HEK293T (cell line): ENCODE measurements at regions not wholly inside any gene's neighbourhood (a gene's known extent, or its start where the extent isn't known, plus 50 kb on each side); places are given as distances from the start of the nearest gene placed in this dataset.

Experiments
- FOXA1 ChIP-seq: fragments of 450-650 bp; IDR thresholded peaks from 2 replicates; pipeline ENCODE4 v1.6.1; 2016; ENCODE audit warnings: mild to moderate bottlenecking
- FOXK2 ChIP-seq: fragments of 450-650 bp; IDR thresholded peaks from 2 replicates; pipeline ENCODE4 v1.6.1; 2016; ENCODE audit warnings: mild to moderate bottlenecking
- FOXM1 ChIP-seq: fragments of 450-650 bp; IDR thresholded peaks from 2 replicates; pipeline ENCODE4 v1.6.1; 2017; ENCODE audit warnings: mild to moderate bottlenecking, borderline replicate concordance
- HDGF ChIP-seq: fragments of 450-650 bp; IDR thresholded peaks from 2 replicates; pipeline ENCODE4 v1.6.1; 2017; ENCODE audit warnings: antibody characterized with exemption, borderline replicate concordance
- NFRKB ChIP-seq: fragments of 450-650 bp; IDR thresholded peaks from 2 replicates; pipeline ENCODE4 v1.6.1; 2016; ENCODE audit warnings: mild to moderate bottlenecking, moderate library complexity
- SP1 ChIP-seq: fragments of 450-650 bp; IDR thresholded peaks from 2 replicates; pipeline ENCODE4 v1.6.1; 2017
- TARDBP ChIP-seq: fragments of 450-650 bp; IDR thresholded peaks from 2 replicates; pipeline ENCODE4 v1.6.1; 2016

DNA sequence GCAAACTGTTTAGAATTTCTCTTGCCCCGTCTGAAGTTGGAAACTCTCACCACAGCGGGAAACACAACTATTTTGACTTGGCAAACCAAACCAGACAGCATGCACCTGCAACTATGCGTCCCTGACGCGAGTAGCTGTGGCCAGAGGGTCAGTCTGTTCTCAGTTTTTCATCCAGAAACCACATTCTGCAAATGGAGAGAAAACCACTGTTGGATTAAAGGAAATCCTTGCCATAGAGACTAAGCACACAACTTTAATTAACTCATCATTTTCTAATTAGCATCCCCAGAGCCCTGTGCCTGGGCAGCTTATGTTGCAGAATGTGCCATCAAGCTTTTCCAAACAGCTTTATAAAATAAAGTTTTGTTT is 415.7 kb upstream of the TCF4 start:
- TF ChIP-seq TARDBP (no peak), FOXA1 (no peak), SP1 (no peak), FOXM1 (no peak), FOXK2 (no peak), HDGF (no peak), NFRKB (no peak)
